ENCODE measurements at regions not wholly inside any gene's neighbourhood (a gene's known extent, or its start where the extent isn't known, plus 50 kb on each side); places are given as distances from the start of the nearest gene placed in this dataset.

DNA sequence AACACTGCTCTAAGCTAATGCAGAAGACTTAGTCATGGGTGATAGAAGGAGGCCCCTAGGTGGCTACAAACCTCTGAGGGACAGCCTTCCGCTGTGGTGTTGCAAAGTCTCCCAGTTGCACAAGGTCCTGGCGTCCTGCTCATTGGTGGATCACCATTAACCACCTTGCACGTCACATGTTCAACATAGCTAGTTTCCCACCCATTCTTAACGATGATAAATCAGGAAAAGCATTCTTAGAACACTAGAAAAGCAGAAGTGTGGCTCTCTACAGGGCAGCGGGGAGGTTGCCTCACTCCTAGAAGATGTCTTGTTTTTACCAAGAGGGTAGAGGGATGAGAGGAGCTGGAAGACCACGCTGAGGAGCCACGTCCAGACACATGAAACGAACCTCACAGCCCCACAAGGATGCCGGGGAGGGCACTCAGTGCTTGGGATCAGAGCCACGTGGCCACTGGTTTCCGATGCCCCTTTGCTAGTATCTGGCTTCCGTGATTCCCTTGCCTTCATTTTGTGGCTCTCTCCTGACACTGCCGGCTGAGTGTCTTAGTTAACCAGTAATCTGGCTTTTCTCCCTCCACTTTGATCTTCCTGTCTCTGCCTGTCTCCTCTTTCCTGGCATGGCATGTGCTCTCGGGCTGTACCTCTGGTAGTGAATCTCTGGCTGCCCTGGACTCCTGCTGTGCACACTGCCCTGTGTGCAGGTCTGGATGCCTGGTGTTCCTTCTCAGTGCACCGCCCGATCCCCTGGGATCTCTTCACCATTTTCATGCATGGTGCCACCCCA is 91.4 kb upstream of the NEDD9 start:
- H3K9me3 ChIP-seq (ENCODE audit: control insufficient read depth, low read length), result no peaks in the 10 kb centered on the region
- H4K91ac ChIP-seq (ENCODE audit: low read length), result no peak overlapping the region
- no peak overlapping the region for H2AFZ ChIP-seq (ENCODE audit: low read depth, low read length)
- H3K4me2 ChIP-seq (ENCODE audit: low read length, poor library complexity, severe bottlenecking), result no peak overlapping the region
- no peak overlapping the region for H3K27ac ChIP-seq (ENCODE audit: low read length, poor library complexity, severe bottlenecking)
- H3K79me1 ChIP-seq (replicated peaks; ENCODE audit: low read length, poor library complexity, severe bottlenecking), result no peaks in the 10 kb centered on the region
- H2BK12ac ChIP-seq (ENCODE audit: low read length in 2 of 2), result no peak overlapping the region
- peak overlapping the region in 1 of 2 experiments; percentile 75 for H3K14ac ChIP-seq (ENCODE audit: low read length in 2 of 2)
- no peak overlapping the region for H3K9ac ChIP-seq (ENCODE audit: low read length)
- H2AK5ac ChIP-seq (ENCODE audit: low read length, severe bottlenecking), result no peak overlapping the region
- H2BK15ac ChIP-seq (ENCODE audit: low read depth, poor library complexity, severe bottlenecking), result no peak overlapping the region
- no peak overlapping the region for H3K23ac ChIP-seq (ENCODE audit: low read length in 2 of 2)
- no peak overlapping the region for H3K4ac ChIP-seq (ENCODE audit: low read depth in 1 of 2, low read length in 2 of 2)
- no peak overlapping the region for H3K18ac ChIP-seq (ENCODE audit: low read depth in 1 of 2, low read length in 2 of 2)
- H3K4me3 ChIP-seq (ENCODE audit: insufficient read depth in 1 of 2, low read depth in 1 of 2, low read length in 2 of 2), result no peak overlapping the region
- 93% methylated on average over 16 of the region's 16 CpGs for WGBS
- H3K27me3 ChIP-seq (ENCODE audit: control insufficient read depth in 1 of 2, insufficient read depth in 1 of 2, low read length in 2 of 2), result no peaks in the 10 kb centered on the region
- H3K36me3 ChIP-seq (ENCODE audit: control insufficient read depth in 1 of 2, insufficient read depth in 2 of 2, low read depth in 1 of 2, low read length in 2 of 2), result no peaks in the 10 kb centered on the region
- DNase-seq, result no peak
- no peak overlapping the region for H2BK120ac ChIP-seq (ENCODE audit: low read depth, low read length)
- no peak overlapping the region for H2BK5ac ChIP-seq (ENCODE audit: low read depth, low read length, poor library complexity, severe bottlenecking)
- H3K4me1 ChIP-seq (ENCODE audit: control insufficient read depth, insufficient read depth, low read depth, low read length), result peaks cover 20% of the 10 kb centered on the region
- no peak overlapping the region for H4K8ac ChIP-seq (ENCODE audit: low read length)

DNA sequence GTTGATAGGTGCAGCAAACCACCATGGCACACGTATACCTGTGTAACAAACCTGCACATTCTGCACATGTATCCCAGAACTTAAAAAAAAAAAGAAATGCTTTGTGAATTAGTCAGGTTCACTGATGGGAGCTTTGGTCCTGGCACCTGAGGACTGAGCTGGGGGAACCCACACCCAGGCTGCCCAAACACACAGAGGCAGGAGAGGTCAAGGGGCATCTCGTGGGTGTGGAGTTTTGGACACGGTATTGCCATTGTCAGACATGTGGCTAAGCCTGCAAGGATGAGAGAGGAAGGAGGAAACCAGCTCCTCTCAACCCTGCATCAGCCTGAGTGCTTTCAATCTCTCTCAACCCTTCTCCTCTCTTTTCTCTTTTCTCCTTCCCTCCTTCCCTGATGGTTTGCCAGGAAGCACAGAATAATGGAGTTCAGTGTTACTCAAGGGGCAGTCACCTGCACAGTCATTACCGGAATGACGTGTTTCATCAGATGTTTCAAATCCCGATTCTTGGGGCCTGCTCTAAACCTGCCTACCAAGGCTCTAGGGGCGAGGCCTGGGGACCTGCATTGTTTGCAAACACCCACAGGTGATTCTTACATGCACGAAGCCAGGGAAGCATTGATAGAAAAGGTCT is 89.9 kb upstream of the NEDD9 start:
- no peak overlapping the region for H3K4me2 ChIP-seq (ENCODE audit: low read length, poor library complexity, severe bottlenecking)
- H3K9ac ChIP-seq (ENCODE audit: low read length), result no peak overlapping the region
- no peak overlapping the region for H2BK12ac ChIP-seq (ENCODE audit: low read length in 2 of 2)
- H3K4me3 ChIP-seq (ENCODE audit: insufficient read depth in 1 of 2, low read depth in 1 of 2, low read length in 2 of 2), result no peak overlapping the region
- no peak overlapping the region for H2AK5ac ChIP-seq (ENCODE audit: low read length, severe bottlenecking)
- H3K4me1 ChIP-seq (ENCODE audit: control insufficient read depth, insufficient read depth, low read depth, low read length), result peaks cover 18% of the 10 kb centered on the region
- H2AFZ ChIP-seq (ENCODE audit: low read depth, low read length), result no peak overlapping the region
- 88% methylated on average over 5 of the region's 8 CpGs for WGBS
- no peaks in the 10 kb centered on the region for H3K79me1 ChIP-seq (replicated peaks; ENCODE audit: low read length, poor library complexity, severe bottlenecking)
- H3K27me3 ChIP-seq (ENCODE audit: control insufficient read depth in 1 of 2, insufficient read depth in 1 of 2, low read length in 2 of 2), result no peaks in the 10 kb centered on the region
- no peak overlapping the region for H3K23ac ChIP-seq (ENCODE audit: low read length in 2 of 2)
- no peak overlapping the region for H3K4ac ChIP-seq (ENCODE audit: low read depth in 1 of 2, low read length in 2 of 2)
- no peak overlapping the region for H3K14ac ChIP-seq (ENCODE audit: low read length in 2 of 2)
- H2BK120ac ChIP-seq (ENCODE audit: low read depth, low read length), result no peak overlapping the region
- no peak overlapping the region for H3K27ac ChIP-seq (ENCODE audit: low read length, poor library complexity, severe bottlenecking)
- no peak for DNase-seq
- no peak overlapping the region for H2BK5ac ChIP-seq (ENCODE audit: low read depth, low read length, poor library complexity, severe bottlenecking)
- no peak overlapping the region for H3K18ac ChIP-seq (ENCODE audit: low read depth in 1 of 2, low read length in 2 of 2)
- H3K9me3 ChIP-seq (ENCODE audit: control insufficient read depth, low read length), result no peaks in the 10 kb centered on the region
- H2BK15ac ChIP-seq (ENCODE audit: low read depth, poor library complexity, severe bottlenecking), result no peak overlapping the region
- H3K36me3 ChIP-seq (ENCODE audit: control insufficient read depth in 1 of 2, insufficient read depth in 2 of 2, low read depth in 1 of 2, low read length in 2 of 2), result no peaks in the 10 kb centered on the region
- no peak overlapping the region for H4K91ac ChIP-seq (ENCODE audit: low read length)
- H4K8ac ChIP-seq (ENCODE audit: low read length), result no peak overlapping the region

DNA sequence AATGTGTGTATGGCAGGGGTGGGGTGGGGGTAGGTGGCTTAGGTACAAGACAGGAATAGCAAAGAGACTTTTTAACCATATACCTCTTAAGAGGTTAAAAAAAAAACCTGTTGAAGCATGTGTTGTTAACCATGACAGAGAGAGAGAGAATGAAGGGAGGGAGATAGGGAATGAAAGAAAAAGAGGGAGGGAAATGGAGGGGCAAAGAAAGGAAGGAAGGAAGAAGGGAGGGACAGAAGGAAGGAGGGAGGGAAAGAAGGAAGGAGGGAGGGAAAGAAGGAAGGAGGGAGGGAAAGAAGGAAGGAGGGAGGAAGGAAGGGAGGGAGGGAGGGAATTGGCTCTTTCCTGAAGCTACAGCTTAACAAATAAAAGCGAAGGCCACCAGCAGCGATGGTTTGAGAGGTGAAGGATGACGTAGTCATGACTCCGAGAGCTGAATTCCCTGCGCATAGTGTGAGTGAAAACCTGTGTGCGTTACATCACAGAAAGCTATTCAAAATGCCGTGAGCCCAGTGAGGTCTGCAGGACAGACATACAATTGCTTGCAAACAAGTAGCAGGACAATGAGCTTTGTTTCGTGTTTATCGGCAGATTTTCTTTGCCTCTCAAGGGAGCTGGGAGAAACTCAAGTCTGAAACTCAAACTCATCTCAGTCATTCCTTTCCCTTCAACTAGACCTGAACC is 88.6 kb upstream of the NEDD9 start:
- no peak overlapping the region for H3K9ac ChIP-seq (ENCODE audit: low read length)
- H2AK5ac ChIP-seq (ENCODE audit: low read length, severe bottlenecking), result no peak overlapping the region
- 88% methylated on average over 9 of the region's 9 CpGs for WGBS

More for the DNA sequence above, 88.6 kb upstream of the NEDD9 start:
- H3K14ac ChIP-seq (ENCODE audit: low read length in 2 of 2), result no peak overlapping the region
- no peaks in the 10 kb centered on the region for H3K27me3 ChIP-seq (ENCODE audit: control insufficient read depth in 1 of 2, insufficient read depth in 1 of 2, low read length in 2 of 2)
- H3K4me3 ChIP-seq (ENCODE audit: insufficient read depth in 1 of 2, low read depth in 1 of 2, low read length in 2 of 2), result no peak overlapping the region
- no peak overlapping the region for H2BK15ac ChIP-seq (ENCODE audit: low read depth, poor library complexity, severe bottlenecking)
- no peak overlapping the region for H4K8ac ChIP-seq (ENCODE audit: low read length)
- no peak overlapping the region for H3K23ac ChIP-seq (ENCODE audit: low read length in 2 of 2)
- H3K4me2 ChIP-seq (ENCODE audit: low read length, poor library complexity, severe bottlenecking), result no peak overlapping the region
- DNase-seq, result no peak
- peaks cover 18% of the 10 kb centered on the region for H3K4me1 ChIP-seq (ENCODE audit: control insufficient read depth, insufficient read depth, low read depth, low read length)
- H3K27ac ChIP-seq (ENCODE audit: low read length, poor library complexity, severe bottlenecking), result no peak overlapping the region
- H3K79me1 ChIP-seq (replicated peaks; ENCODE audit: low read length, poor library complexity, severe bottlenecking), result no peaks in the 10 kb centered on the region
- H4K91ac ChIP-seq (ENCODE audit: low read length), result no peak overlapping the region
- no peak overlapping the region for H2AFZ ChIP-seq (ENCODE audit: low read depth, low read length)
- H2BK12ac ChIP-seq (ENCODE audit: low read length in 2 of 2), result no peak overlapping the region
- no peak overlapping the region for H3K18ac ChIP-seq (ENCODE audit: low read depth in 1 of 2, low read length in 2 of 2)
- H3K36me3 ChIP-seq (ENCODE audit: control insufficient read depth in 1 of 2, insufficient read depth in 2 of 2, low read depth in 1 of 2, low read length in 2 of 2), result no peaks in the 10 kb centered on the region
- H3K9me3 ChIP-seq (ENCODE audit: control insufficient read depth, low read length), result no peaks in the 10 kb centered on the region
- H3K4ac ChIP-seq (ENCODE audit: low read depth in 1 of 2, low read length in 2 of 2), result no peak overlapping the region
- H2BK5ac ChIP-seq (ENCODE audit: low read depth, low read length, poor library complexity, severe bottlenecking), result no peak overlapping the region
- H2BK120ac ChIP-seq (ENCODE audit: low read depth, low read length), result no peak overlapping the region
